ENCODE measurements at regions not wholly inside any gene's neighbourhood (a gene's known extent, or its start where the extent isn't known, plus 50 kb on each side); places are given as distances from the start of the nearest gene placed in this dataset.
"Not testable (repeated sequence)": the region's sequence is repeated elsewhere in the genome, so short reads cannot be mapped to it uniquely, and the experiment has no call there.

- Histone ChIP-seq H3K4me1 (no peaks in the 10 kb centered on the region), H3K4me3 (no peak overlapping the region), H3K36me3 (no peaks in the 10 kb centered on the region), H3K27ac (no peak overlapping the region), H3K27me3 (ENCODE audit: low read depth) (no peaks in the 10 kb centered on the region), H3K9me3 (no peaks in the 10 kb centered on the region)
- DNase-seq = no peak
- TF ChIP-seq CTCF (IDR thresholded peaks at IDR 0.05) = no peak
- no peak for ATAC-seq
- intact Hi-C loops (cut with DNase I) = no loop called here
These were observed 577.4 kb upstream of the LUZP2 start for GRCh38 chr11:23919455-23919854.

- intact Hi-C loops (cut with DNase I) = no loop called here
- DNase-seq = no peak
- no peak for TF ChIP-seq CTCF (IDR thresholded peaks at IDR 0.05)
These were observed 573.5 kb upstream of the LUZP2 start for GRCh38 chr11:23923357-23923756.

GRCh38 chr11:23924226-23924625 is 572.6 kb upstream of the LUZP2 start:
- ATAC-seq = no peak
- no peaks in the 10 kb centered on the region for H3K27me3 ChIP-seq (ENCODE audit: low read depth)
- H3K4me1 ChIP-seq = no peaks in the 10 kb centered on the region
- intact Hi-C loops (cut with DNase I) = no loop called here
- no peak for TF ChIP-seq CTCF (IDR thresholded peaks at IDR 0.05)
- no peak overlapping the region for H3K27ac ChIP-seq
- H3K36me3 ChIP-seq = no peaks in the 10 kb centered on the region
- H3K4me3 ChIP-seq = no peak overlapping the region
- no peaks in the 10 kb centered on the region for H3K9me3 ChIP-seq
- no peak for DNase-seq

More at GRCh38 chr11:23923357-23923756, 573.5 kb upstream of the LUZP2 start:
- H3K27ac ChIP-seq = no peak overlapping the region
- no peaks in the 10 kb centered on the region for H3K27me3 ChIP-seq (ENCODE audit: low read depth)
- H3K4me1 ChIP-seq = no peaks in the 10 kb centered on the region
- no peak for ATAC-seq
- H3K36me3 ChIP-seq = no peaks in the 10 kb centered on the region
- no peak overlapping the region for H3K4me3 ChIP-seq
- no peaks in the 10 kb centered on the region for H3K9me3 ChIP-seq

- Histone ChIP-seq H3K4me1 (no peaks in the 10 kb centered on the region), H3K9me3 (no peaks in the 10 kb centered on the region), H3K27ac (no peak overlapping the region), H3K27me3 (ENCODE audit: low read depth) (no peaks in the 10 kb centered on the region), H3K4me3 (no peak overlapping the region), H3K36me3 (no peaks in the 10 kb centered on the region)
- TF ChIP-seq CTCF (IDR thresholded peaks at IDR 0.05) = no peak
- DNase-seq (no peak), ATAC-seq (no peak)
- intact Hi-C loops (cut with DNase I) = no loop called here
These were observed 565.4 kb upstream of the LUZP2 start for GRCh38 chr11:23931443-23931842.

- Histone ChIP-seq H3K36me3 (no peaks in the 10 kb centered on the region), H3K4me1 (no peaks in the 10 kb centered on the region), H3K9me3 (no peaks in the 10 kb centered on the region), H3K27me3 (ENCODE audit: low read depth) (no peaks in the 10 kb centered on the region), H3K27ac (no peak overlapping the region), H3K4me3 (no peak overlapping the region)
- ATAC-seq = no peak
- no peak for TF ChIP-seq CTCF (IDR thresholded peaks at IDR 0.05)
- intact Hi-C loops (cut with DNase I) = no loop called here
- no peak for DNase-seq
These were observed 564.4 kb upstream of the LUZP2 start for GRCh38 chr11:23932485-23932898.

- Histone ChIP-seq H3K27ac (no peak overlapping the region), H3K4me1 (no peaks in the 10 kb centered on the region), H3K9me3 (no peaks in the 10 kb centered on the region), H3K4me3 (no peak overlapping the region), H3K36me3 (no peaks in the 10 kb centered on the region), H3K27me3 (ENCODE audit: low read depth) (no peaks in the 10 kb centered on the region)
- intact Hi-C loops (cut with DNase I) = no loop called here
- no peak for TF ChIP-seq CTCF (IDR thresholded peaks at IDR 0.05)
- no peak for DNase-seq
- ATAC-seq = no peak
These were observed 563.1 kb upstream of the LUZP2 start for GRCh38 chr11:23933721-23934120.

GRCh38 chr11:23934671-23935270 is 562.1 kb upstream of the LUZP2 start:
- H3K9me3 ChIP-seq; H3K27me3 ChIP-seq (ENCODE audit: low read depth); ATAC-seq; intact Hi-C loops (cut with DNase I); H3K4me1 ChIP-seq; H3K36me3 ChIP-seq; H3K4me3 ChIP-seq; DNase-seq; H3K27ac ChIP-seq: not testable (repeated sequence)

GRCh38 chr11:23942117-23942815 is 554.6 kb upstream of the LUZP2 start:
- H3K4me1 ChIP-seq; DNase-seq; intact Hi-C loops (cut with DNase I); H3K27ac ChIP-seq; H3K27me3 ChIP-seq (ENCODE audit: low read depth); H3K36me3 ChIP-seq; H3K9me3 ChIP-seq; H3K4me3 ChIP-seq; ATAC-seq: not testable (repeated sequence)

All from lower lobe of right lung (tissue), 2 donors.